HEK293 (cell line): ENCODE measurements at regions not wholly inside any gene's neighbourhood (a gene's known extent, or its start where the extent isn't known, plus 50 kb on each side); places are given as distances from the start of the nearest gene placed in this dataset.

ENCODE experiments used
- CTCF ChIA-PET: fragments of 350-600 bp; formaldehyde crosslinking; extraction: SDS; loops from one replicate; lab custom pipeline; 2021; ENCODE audit warnings: antibody characterized with exemption; lab: Yijun Ruan, JAX
- POLR2A ChIA-PET: fragments of 300-600 bp; formaldehyde crosslinking; extraction: SDS; loops from one replicate; lab custom pipeline; 2020; ENCODE audit warnings: antibody characterized with exemption, inconsistent platforms; lab: Yijun Ruan, JAX
- H3K27ac ChIP-seq: fragments of 200-500 bp; sonication (Bioruptor generic); 2 replicates; pipeline ENCODE4 v1.5.1; 2014; ENCODE audit warnings: low read depth, low read length, control low read depth, inconsistent platforms; ENCODE audit errors: extremely low read depth
- H3K36me3 ChIP-seq, 2 experiments: fragments of 200-500 bp in 1 of 2; sonication (Bioruptor generic) in 1 of 2; 1 replicate in 1 of 2; 2 replicates in 1 of 2; pipeline ENCODE4 v1.5.1; 2014 to 2017; ENCODE audit warnings: inconsistent platforms in 2 of 2, low read length in 2 of 2; ENCODE audit not compliant: control insufficient read depth in 2 of 2, insufficient read depth in 1 of 2
- H3K4me1 ChIP-seq: fragments of 200-500 bp; sonication (Bioruptor generic); 2 replicates; pipeline ENCODE4 v1.5.1; 2014; ENCODE audit warnings: mild to moderate bottlenecking, low read length, inconsistent platforms; ENCODE audit not compliant: control insufficient read depth, insufficient read depth
- H3K4me3 ChIP-seq: 2 replicates; pipeline ENCODE4 v1.5.1; 2011; ENCODE audit warnings: low read depth, mild to moderate bottlenecking, control low read depth, low read length, moderate library complexity
- H3K9me3 ChIP-seq: fragments of 200-500 bp; sonication (Bioruptor generic); 2 replicates; pipeline ENCODE4 v1.5.1; 2014; ENCODE audit warnings: low read depth, low read length, inconsistent platforms; ENCODE audit not compliant: control insufficient read depth, insufficient read depth
- AEBP2 ChIP-seq: fragments of 450-650 bp; formaldehyde crosslinking; IDR thresholded peaks from 2 replicates; pipeline ENCODE4 v1.5.1; 2016; ENCODE audit warnings: missing biosample characterization, missing genetic modification characterization, borderline replicate concordance
- IKZF3 ChIP-seq: fragments of 450-650 bp; IDR thresholded peaks from 2 replicates; pipeline ENCODE4 v1.5.0; 2018; ENCODE audit warnings: missing biosample characterization, mild to moderate bottlenecking, missing genetic modification characterization, moderate library complexity
- PRDM1 ChIP-seq: fragments of 450-650 bp; formaldehyde crosslinking; IDR thresholded peaks from 2 replicates; pipeline ENCODE4; 2016; ENCODE audit warnings: missing biosample characterization, missing genetic modification characterization
- TRIM28 ChIP-seq: IDR thresholded peaks from 2 replicates; pipeline ENCODE4 v1.6.1; 2011; ENCODE audit warnings: low read length, control low read depth, borderline replicate concordance
- ZBTB21 ChIP-seq: fragments of 450-650 bp; formaldehyde crosslinking; IDR thresholded peaks from 2 replicates; pipeline ENCODE4 v1.5.1; 2017; ENCODE audit warnings: missing biosample characterization, missing genetic modification characterization
- ZBTB44 ChIP-seq: fragments of 450-650 bp; IDR thresholded peaks from 2 replicates; pipeline ENCODE4 v1.5.1; 2018; ENCODE audit warnings: missing biosample characterization, mild to moderate bottlenecking, missing genetic modification characterization
- ZFP41 ChIP-seq: fragments of 450-650 bp; formaldehyde crosslinking; IDR thresholded peaks from 2 replicates; pipeline ENCODE4 v1.5.1; 2016; ENCODE audit warnings: missing biosample characterization, missing genetic modification characterization, borderline replicate concordance
- ZFP69B ChIP-seq: fragments of 450-650 bp; formaldehyde crosslinking; IDR thresholded peaks from 2 replicates; pipeline ENCODE4 v1.5.1; 2016; ENCODE audit warnings: missing biosample characterization, missing genetic modification characterization
- ZNF169 ChIP-seq: fragments of 450-650 bp; formaldehyde crosslinking; IDR thresholded peaks from 2 replicates; pipeline ENCODE4 v1.5.1; 2016; ENCODE audit warnings: missing biosample characterization, missing genetic modification characterization
- ZNF214 ChIP-seq: fragments of 450-650 bp; formaldehyde crosslinking; IDR thresholded peaks from 2 replicates; pipeline ENCODE4 v1.5.1; 2017; ENCODE audit warnings: missing biosample characterization, mild to moderate bottlenecking, missing genetic modification characterization, borderline replicate concordance
- ZNF311 ChIP-seq: fragments of 450-650 bp; formaldehyde crosslinking; IDR thresholded peaks from 2 replicates; pipeline ENCODE4 v1.5.1; 2017; ENCODE audit warnings: missing biosample characterization, missing genetic modification characterization, borderline replicate concordance
- ZNF341 ChIP-seq: fragments of 450-650 bp; formaldehyde crosslinking; IDR thresholded peaks from 2 replicates; pipeline ENCODE4; 2016; ENCODE audit warnings: low read depth, missing biosample characterization, missing genetic modification characterization
- ZNF37A ChIP-seq: fragments of 450-650 bp; IDR thresholded peaks from 2 replicates; pipeline ENCODE4 v1.5.1; 2018; ENCODE audit warnings: missing biosample characterization, missing genetic modification characterization
- ZNF391 ChIP-seq: fragments of 450-650 bp; formaldehyde crosslinking; IDR thresholded peaks from 2 replicates; pipeline ENCODE4 v1.5.1; 2016; ENCODE audit warnings: low read depth, missing biosample characterization, missing genetic modification characterization, borderline replicate concordance
- ZNF398 ChIP-seq: fragments of 450-650 bp; formaldehyde crosslinking; IDR thresholded peaks from 2 replicates; pipeline ENCODE4 v1.5.1; 2017; ENCODE audit warnings: missing biosample characterization, missing genetic modification characterization
- ZNF473 ChIP-seq: fragments of 450-650 bp; formaldehyde crosslinking; IDR thresholded peaks from 2 replicates; pipeline ENCODE4 v1.5.1; 2017; ENCODE audit warnings: missing biosample characterization, missing genetic modification characterization
- ZNF558 ChIP-seq: fragments of 450-650 bp; formaldehyde crosslinking; IDR thresholded peaks from 2 replicates; pipeline ENCODE4 v1.5.1; 2016; ENCODE audit warnings: missing biosample characterization, missing genetic modification characterization
- ZNF660 ChIP-seq: fragments of 450-650 bp; IDR thresholded peaks from 2 replicates; pipeline ENCODE4 v1.5.1; 2018; ENCODE audit warnings: missing biosample characterization, mild to moderate bottlenecking, missing genetic modification characterization
- ZSCAN16 ChIP-seq: fragments of 450-650 bp; formaldehyde crosslinking; IDR thresholded peaks from 2 replicates; pipeline ENCODE4 v1.5.1; 2016; ENCODE audit warnings: missing biosample characterization, missing genetic modification characterization
- ZSCAN30 ChIP-seq: fragments of 450-650 bp; IDR thresholded peaks from 2 replicates; pipeline ENCODE4 v1.5.1; 2018; ENCODE audit warnings: missing biosample characterization, mild to moderate bottlenecking, missing genetic modification characterization, moderate library complexity
- TF ChIP-seq, protein P1 (sequence below): fragments of 450-650 bp; formaldehyde crosslinking; IDR thresholded peaks from 2 replicates; pipeline ENCODE4 v1.5.1; 2017; ENCODE audit warnings: missing biosample characterization, missing genetic modification characterization

DNA sequence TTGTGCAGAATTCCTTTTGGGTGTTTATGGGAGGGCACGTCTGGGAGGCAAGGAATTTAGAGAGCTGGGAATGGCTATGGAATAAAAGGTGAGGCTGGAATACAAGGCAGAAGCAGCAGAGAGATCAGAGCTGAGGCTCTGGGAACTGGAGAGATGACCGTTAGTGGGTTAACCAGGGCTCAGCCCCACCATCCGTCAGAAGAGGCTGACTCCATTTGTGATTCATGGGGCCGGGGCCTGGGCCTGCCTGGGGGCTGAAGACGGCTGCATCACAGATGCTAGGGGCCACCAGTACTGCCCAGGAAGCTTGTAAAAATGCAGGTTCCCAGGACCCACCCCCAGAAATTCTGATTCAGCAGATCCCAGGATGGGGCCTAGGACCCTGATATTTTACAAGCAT lies 398.1 kb downstream of the MED13L start (continued):
- no peak for TF ChIP-seq ZNF660 (tag by site-specific recombination)
- TF ChIP-seq ZNF169, result no peak
- TF ChIP-seq ZFP41 (tag by site-specific recombination), result no peak
- TF ChIP-seq ZSCAN30, result no peak
- TF ChIP-seq ZNF311, result no peak
- TF ChIP-seq, all 188 proteins: peak for 0

- no peaks in the 10 kb centered on the region for H3K9me3 ChIP-seq
- no peak overlapping the region for H3K27ac ChIP-seq
- H3K36me3 ChIP-seq, result no peaks in the 10 kb centered on the region
- no peaks in the 10 kb centered on the region for H3K4me1 ChIP-seq
- no peak overlapping the region for H3K4me3 ChIP-seq
- CTCF ChIA-PET, result interaction anchor here (1.2 to 1.5 kb wide), 2 partner anchors 9 to 12 kb away, joined by 3 to 6 read pairs; no protein-coding TSS in a partner anchor
- POLR2A ChIA-PET, result interaction anchor here (0.6 kb wide), 1 partner anchor 373 kb away, joined by 6 read pairs; no protein-coding TSS in a partner anchor
- no peak for TF ChIP-seq ZNF398 (tag by site-specific recombination)
- no peak for TF ChIP-seq PRDM1 (tag by site-specific recombination)
- TF ChIP-seq ZNF473 (tag by site-specific recombination), result no peak
- no peak for TF ChIP-seq ZNF558 (tag by site-specific recombination)
- no peak for TF ChIP-seq IKZF3 (tag by site-specific recombination)
- no peak for TF ChIP-seq ZBTB44 (tag by site-specific recombination)
- TF ChIP-seq, protein P1, sequence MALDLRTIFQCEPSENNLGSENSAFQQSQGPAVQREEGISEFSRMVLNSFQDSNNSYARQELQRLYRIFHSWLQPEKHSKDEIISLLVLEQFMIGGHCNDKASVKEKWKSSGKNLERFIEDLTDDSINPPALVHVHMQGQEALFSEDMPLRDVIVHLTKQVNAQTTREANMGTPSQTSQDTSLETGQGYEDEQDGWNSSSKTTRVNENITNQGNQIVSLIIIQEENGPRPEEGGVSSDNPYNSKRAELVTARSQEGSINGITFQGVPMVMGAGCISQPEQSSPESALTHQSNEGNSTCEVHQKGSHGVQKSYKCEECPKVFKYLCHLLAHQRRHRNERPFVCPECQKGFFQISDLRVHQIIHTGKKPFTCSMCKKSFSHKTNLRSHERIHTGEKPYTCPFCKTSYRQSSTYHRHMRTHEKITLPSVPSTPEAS (tag by site-specific recombination), result no peak
- TF ChIP-seq ZFP69B (tag by site-specific recombination), result no peak
- no peak for TF ChIP-seq ZBTB21
- no peak for TF ChIP-seq ZNF391 (tag by site-specific recombination)
- no peak for TF ChIP-seq ZNF311
- TF ChIP-seq TRIM28, result no peak
- TF ChIP-seq ZNF37A, result no peak
- no peak for TF ChIP-seq AEBP2
Observed at GRCh38 chr12:115873451-115874082, 403.9 kb downstream of the MED13L start.

DNA sequence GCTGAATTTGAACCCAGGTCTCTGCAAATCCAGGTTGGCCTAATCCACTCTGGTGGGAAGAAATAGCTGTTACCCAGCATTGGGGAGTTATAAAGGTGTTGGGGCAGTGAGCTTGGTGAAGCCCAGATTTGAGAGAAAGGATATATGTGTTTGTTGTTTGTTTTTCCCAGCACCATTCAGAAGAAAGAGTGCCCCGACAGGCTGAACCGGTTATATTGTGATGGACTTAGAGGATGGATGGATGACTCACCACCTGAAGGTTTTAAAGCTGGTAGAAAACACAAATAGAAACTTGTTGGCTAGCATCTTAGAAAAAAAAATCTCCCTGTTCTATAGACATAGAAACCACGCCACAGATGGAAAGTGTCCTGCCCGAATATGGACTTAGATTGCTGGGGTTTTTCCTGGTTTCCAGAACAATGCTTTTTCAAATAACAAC lies 404.6 kb downstream of the MED13L start:
- Histone ChIP-seq H3K9me3 (no peaks in the 10 kb centered on the region), H3K27ac (no peak overlapping the region), H3K36me3 (no peaks in the 10 kb centered on the region), H3K4me3 (no peak overlapping the region), H3K4me1 (no peaks in the 10 kb centered on the region)
- CTCF ChIA-PET, result interaction anchor here (0.6 to 1.5 kb wide), 8 partner anchors 9 to 467 kb away, joined by 3 to 6 read pairs (median 3); no protein-coding TSS in a partner anchor
- TF ChIP-seq ZNF214 (tag by site-specific recombination), result no peak
- no peak for TF ChIP-seq ZNF341 (tag by site-specific recombination)
- no peak for TF ChIP-seq ZSCAN16
- POLR2A ChIA-PET, result no interaction called here
